ENCODE measurements at regions not wholly inside any gene's neighbourhood (a gene's known extent, or its start where the extent isn't known, plus 50 kb on each side); places are given as distances from the start of the nearest gene placed in this dataset.
A peak's percentile ranks its signal among the peaks of the same experiment; 100 is the strongest.

- DNase-seq = no peak
Observed at GRCh38 chr20:19807946-19808330, 49.9 kb downstream of the RIN2 start.

GRCh38 chr20:19808498-19808897 is 50.4 kb downstream of the RIN2 start:
- DNase-seq = peak; percentile 65

- no peak for DNase-seq
Observed at GRCh38 chr20:19809505-19809904, 51.4 kb downstream of the RIN2 start.

GRCh38 chr20:19811231-19811630 is 53.2 kb downstream of the RIN2 start:
- DNase-seq = no peak

GRCh38 chr20:19812056-19812455 is 54.0 kb downstream of the RIN2 start:
- DNase-seq = no peak

GRCh38 chr20:19812696-19813095 is 54.6 kb downstream of the RIN2 start:
- DNase-seq = no peak

GRCh38 chr20:19813846-19814640 is 56.0 kb downstream of the RIN2 start:
- DNase-seq = no peak

- DNase-seq = no peak
Observed at GRCh38 chr20:19815553-19815991, 57.5 kb downstream of the RIN2 start.

GRCh38 chr20:19816386-19816785 is 58.3 kb downstream of the RIN2 start:
- no peak for DNase-seq

- no peak for DNase-seq
Observed at GRCh38 chr20:19817017-19817416, 59.0 kb downstream of the RIN2 start.

- DNase-seq = no peak
Observed at GRCh38 chr20:19819149-19819548, 61.1 kb downstream of the RIN2 start.

- DNase-seq = no peak
Observed at GRCh38 chr20:19820555-19821211, 62.6 kb downstream of the RIN2 start.

GRCh38 chr20:19821606-19822005 is 63.5 kb downstream of the RIN2 start:
- no peak for DNase-seq

- DNase-seq = no peak
Observed at GRCh38 chr20:19823216-19823615, 65.2 kb downstream of the RIN2 start.

GRCh38 chr20:19823971-19824370 is 65.9 kb downstream of the RIN2 start:
- no peak for DNase-seq

GRCh38 chr20:19824861-19825260 is 66.8 kb downstream of the RIN2 start:
- DNase-seq = no peak

- DNase-seq = no peak
Observed at GRCh38 chr20:19826179-19826914, 68.3 kb downstream of the RIN2 start.

GRCh38 chr20:19827818-19828217 is 69.8 kb downstream of the RIN2 start:
- no peak for DNase-seq

GRCh38 chr20:19828232-19828631 is 70.2 kb downstream of the RIN2 start:
- DNase-seq = peak; percentile 6

GRCh38 chr20:19830211-19830785 is 72.2 kb downstream of the RIN2 start:
- no peak for DNase-seq

- no peak for DNase-seq
Observed at GRCh38 chr20:19832875-19833274, 74.8 kb downstream of the RIN2 start.

- DNase-seq = no peak
Observed at GRCh38 chr20:19833395-19833794, 75.3 kb downstream of the RIN2 start.

- no peak for DNase-seq
Observed at GRCh38 chr20:19834287-19834686, 76.2 kb downstream of the RIN2 start.

All from COR-L47 (cell line).